ENCODE measurements at regions not wholly inside any gene's neighbourhood (a gene's known extent, or its start where the extent isn't known, plus 50 kb on each side); places are given as distances from the start of the nearest gene placed in this dataset.
A peak's percentile ranks its signal among the peaks of the same experiment; 100 is the strongest.

DNA sequence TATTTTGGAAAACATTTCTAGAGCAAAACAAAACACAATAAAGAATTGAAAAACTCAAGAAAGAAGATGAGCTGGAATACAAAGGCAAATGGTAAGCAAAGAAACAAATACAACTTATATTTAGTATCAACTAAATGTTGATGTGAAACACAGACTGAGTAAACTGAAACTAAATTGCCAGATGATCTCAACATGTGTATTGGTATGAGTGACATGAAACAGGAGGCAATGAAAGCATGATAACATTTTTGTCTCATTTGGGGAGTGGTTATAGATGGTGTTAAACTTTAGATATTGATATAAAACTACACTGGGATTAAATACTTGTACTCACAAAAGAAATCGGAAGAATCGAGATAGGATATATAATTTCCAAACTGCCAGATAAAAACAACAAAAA, 805.6 kb upstream of the CXADR start:
- TF ChIP-seq, protein P1, sequence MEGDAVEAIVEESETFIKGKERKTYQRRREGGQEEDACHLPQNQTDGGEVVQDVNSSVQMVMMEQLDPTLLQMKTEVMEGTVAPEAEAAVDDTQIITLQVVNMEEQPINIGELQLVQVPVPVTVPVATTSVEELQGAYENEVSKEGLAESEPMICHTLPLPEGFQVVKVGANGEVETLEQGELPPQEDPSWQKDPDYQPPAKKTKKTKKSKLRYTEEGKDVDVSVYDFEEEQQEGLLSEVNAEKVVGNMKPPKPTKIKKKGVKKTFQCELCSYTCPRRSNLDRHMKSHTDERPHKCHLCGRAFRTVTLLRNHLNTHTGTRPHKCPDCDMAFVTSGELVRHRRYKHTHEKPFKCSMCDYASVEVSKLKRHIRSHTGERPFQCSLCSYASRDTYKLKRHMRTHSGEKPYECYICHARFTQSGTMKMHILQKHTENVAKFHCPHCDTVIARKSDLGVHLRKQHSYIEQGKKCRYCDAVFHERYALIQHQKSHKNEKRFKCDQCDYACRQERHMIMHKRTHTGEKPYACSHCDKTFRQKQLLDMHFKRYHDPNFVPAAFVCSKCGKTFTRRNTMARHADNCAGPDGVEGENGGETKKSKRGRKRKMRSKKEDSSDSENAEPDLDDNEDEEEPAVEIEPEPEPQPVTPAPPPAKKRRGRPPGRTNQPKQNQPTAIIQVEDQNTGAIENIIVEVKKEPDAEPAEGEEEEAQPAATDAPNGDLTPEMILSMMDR (IDR thresholded peaks at IDR 0.05; ENCODE audit: insufficient read depth, low read length) = no peak
- H3K4me3 ChIP-seq (ENCODE audit: low read depth, low read length) = no peak overlapping the region
- DNase-seq (ENCODE audit: low read depth) = no peak

DNA sequence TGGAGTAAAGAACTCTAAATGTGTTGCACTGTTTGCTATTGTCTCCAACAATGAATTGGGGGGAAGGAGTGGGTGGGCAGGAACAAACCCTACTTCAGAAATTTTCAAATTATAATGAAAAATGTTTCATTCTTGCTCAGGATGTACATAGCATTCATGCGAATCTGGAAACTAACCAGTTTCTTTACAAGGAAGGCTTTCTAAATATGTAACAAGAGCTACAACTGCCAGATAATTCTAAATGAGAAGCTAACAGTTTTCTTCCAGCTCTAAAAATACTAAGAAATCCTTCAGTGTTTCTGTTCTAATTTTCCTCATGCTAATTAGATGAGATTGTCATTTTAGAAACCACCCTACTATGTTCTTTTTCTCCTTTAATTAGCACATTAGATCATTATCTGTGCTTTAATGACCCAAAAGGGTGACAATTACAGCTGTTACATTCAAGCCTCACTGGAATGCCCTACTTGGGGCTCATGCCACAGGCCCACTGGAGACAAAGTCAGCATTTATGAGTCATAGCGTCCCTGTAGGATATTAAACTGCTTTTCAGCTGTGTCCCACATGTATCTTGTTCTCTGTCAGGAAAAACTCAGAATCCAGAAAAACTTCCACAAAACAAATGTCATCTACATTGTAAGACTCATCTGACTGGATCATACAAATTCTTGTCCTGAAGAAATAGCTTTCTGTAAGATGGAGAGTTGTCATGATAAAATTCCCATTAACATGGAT, 804.6 kb upstream of the CXADR start:
- TF ChIP-seq, protein P1 (IDR thresholded peaks at IDR 0.05; ENCODE audit: insufficient read depth, low read length) = no peak
- H3K4me3 ChIP-seq (ENCODE audit: low read depth, low read length) = no peak overlapping the region
- peak; percentile 59 for DNase-seq (ENCODE audit: low read depth)

DNA sequence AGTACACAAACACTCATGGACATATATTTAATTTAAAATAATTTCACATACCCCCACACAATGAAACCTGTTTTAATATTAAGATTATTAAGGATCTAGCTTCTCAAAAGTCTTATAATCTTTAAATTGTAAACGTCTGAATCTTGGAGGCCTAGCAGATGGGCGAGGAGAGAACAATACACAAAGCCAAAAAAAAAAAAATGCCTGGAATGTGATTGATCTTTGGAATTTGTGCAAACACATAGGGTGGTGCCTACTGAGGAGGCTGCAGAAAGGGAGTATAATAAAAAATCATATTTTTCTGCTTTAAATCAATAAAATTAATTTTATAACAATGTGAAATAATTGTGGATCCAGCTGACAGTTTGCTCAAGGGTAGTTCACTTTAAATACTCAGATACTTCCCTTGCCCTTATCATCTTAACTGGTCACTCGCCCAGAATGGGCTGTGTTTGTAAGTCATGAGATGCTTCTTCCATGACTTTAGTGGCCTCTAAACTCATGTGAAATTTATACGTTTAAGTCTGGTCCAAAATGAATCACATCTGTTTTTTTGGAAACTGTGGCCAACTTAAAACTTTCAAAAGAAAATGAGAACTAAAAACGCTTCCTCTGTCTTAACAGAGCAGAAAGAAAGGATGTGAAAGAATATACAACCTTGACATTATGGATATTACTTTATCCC, 802.8 kb upstream of the CXADR start:
- no peak overlapping the region for H3K4me3 ChIP-seq (ENCODE audit: low read depth, low read length)
- peak; percentile 95 for DNase-seq (ENCODE audit: low read depth)
- TF ChIP-seq, protein P1 (IDR thresholded peaks at IDR 0.05; ENCODE audit: insufficient read depth, low read length) = no peak

DNA sequence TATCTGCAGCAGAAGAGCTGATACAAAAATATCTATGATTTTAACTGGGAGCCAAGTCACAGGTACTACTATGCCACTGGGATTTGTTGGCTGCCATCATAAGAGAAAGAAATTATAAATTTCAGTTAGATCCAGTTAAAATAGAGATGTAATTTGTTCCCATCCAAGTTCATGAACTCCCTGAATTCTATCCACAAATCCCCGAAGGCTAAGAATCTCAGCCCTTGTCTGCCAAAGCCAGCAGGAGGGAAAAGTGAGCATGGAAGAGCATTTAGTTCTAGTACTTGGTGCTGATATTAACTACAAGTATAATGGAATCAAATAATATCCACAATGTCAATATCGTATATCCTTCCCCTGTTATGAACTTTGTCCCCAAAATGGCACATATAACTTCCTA, 801.1 kb upstream of the CXADR start:
- TF ChIP-seq, protein P1 (IDR thresholded peaks at IDR 0.05; ENCODE audit: insufficient read depth, low read length) = no peak
- DNase-seq (ENCODE audit: low read depth) = no peak
- H3K4me3 ChIP-seq (ENCODE audit: low read depth, low read length) = no peak overlapping the region

DNA sequence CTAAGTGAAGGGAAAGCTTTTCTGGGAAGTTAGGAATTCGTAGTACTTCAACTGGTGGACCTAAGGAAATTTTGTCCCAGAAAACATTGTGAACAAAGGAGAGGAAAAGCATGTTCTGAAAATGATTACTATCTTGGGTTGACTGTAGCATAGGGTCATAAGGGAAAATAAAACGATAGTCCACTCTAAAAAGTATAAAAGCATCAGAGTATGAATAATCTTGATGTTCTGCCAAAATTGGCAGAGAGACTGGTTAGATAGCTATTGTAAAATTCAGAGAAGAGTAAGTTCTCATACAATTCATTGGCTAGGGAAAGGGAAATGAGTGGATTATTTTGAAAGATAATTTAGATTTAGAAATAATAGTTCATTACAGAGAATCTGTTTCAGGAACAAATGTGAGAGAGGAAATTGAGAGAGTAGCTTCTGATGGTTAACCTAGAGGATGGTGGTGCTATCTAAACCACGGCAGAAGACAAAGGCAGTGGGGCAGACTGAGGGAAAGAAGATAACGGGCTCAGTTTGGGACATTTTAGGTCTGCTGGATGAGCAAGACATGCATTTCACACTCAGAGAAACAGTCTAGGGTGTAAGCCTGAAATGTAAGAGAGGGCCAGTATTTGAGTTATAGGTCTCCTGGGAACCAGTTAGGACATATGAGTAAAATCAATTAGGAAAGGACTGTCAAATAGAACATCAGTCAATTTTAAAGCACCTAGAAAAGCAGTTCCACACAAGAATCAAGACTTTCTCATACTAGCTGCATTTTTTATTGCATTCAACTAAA, 799.3 kb upstream of the CXADR start:
- H3K4me3 ChIP-seq (ENCODE audit: low read depth, low read length) = no peak overlapping the region
- peak; percentile 78 for DNase-seq (ENCODE audit: low read depth)
- TF ChIP-seq, protein P1 (IDR thresholded peaks at IDR 0.05; ENCODE audit: insufficient read depth, low read length) = no peak

DNA sequence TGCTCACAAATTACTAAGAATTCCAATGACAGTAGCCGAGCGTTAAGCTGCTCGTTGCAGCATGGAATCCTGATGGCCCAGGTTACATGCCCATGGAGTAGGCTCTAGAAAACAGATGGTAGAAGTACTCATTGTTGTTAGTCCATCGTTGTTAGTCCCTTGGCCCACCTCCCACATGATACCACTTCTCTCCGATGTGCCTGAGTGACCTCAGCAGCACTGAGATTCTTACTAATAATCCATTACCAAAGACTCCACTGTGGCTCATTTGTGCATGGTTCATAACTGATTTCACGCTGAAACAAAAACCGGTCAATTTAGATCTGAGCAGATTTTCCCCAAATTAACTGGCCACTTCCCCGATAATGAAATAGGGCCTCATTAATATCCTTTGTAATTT, 772.3 kb upstream of the CXADR start:
- TF ChIP-seq, protein P1 (IDR thresholded peaks at IDR 0.05; ENCODE audit: insufficient read depth, low read length) = no peak
- DNase-seq (ENCODE audit: low read depth) = peak; percentile 6
- no peak overlapping the region for H3K4me3 ChIP-seq (ENCODE audit: low read depth, low read length)
